Upper lobe of left lung (tissue), 6 donors: ENCODE measurements at regions not wholly inside any gene's neighbourhood (a gene's known extent, or its start where the extent isn't known, plus 50 kb on each side); places are given as distances from the start of the nearest gene placed in this dataset.

Experiments
- ATAC-seq, 2 donors: fragments of 200-7000 bp; cut with Tn5 transposase; one replicate each; pipeline ENCODE4 v1.9.1; 2022; ENCODE audit warnings: mild to moderate bottlenecking in 2 of 2, moderate library complexity in 2 of 2; ENCODE audit not compliant: low FRiP score in 2 of 2
- DNase-seq, 2 donors: peaks; one replicate each; pipeline ENCODE4 v3.0.0-alpha.2; 2019 to 2020
- H3K27ac ChIP-seq, 4 donors: fragments of 200-600 bp; sonication (generic); one replicate each; pipeline ENCODE4 v1.5.1; 2016 to 2019
- H3K27me3 ChIP-seq, 4 donors: fragments of 200-600 bp; sonication (generic); one replicate each; pipeline ENCODE4 v1.5.1; 2017 to 2019
- H3K36me3 ChIP-seq, 4 donors: fragments of 200-600 bp; sonication (generic); one replicate each; pipeline ENCODE4 v1.5.1; 2016 to 2019
- H3K4me1 ChIP-seq, 4 donors: fragments of 200-600 bp; sonication (generic); one replicate each; pipeline ENCODE4 v1.5.1; 2018 to 2019
- H3K4me3 ChIP-seq, 4 donors: fragments of 200-600 bp; sonication (generic); one replicate each; pipeline ENCODE4 v1.5.1; 2017 to 2019; ENCODE audit warnings: mild to moderate bottlenecking in 2 of 4, moderate library complexity in 1 of 4
- H3K9me3 ChIP-seq, 4 donors: fragments of 200-600 bp; sonication (generic); one replicate each; pipeline ENCODE4 v1.5.1; 2018 to 2019
- CTCF ChIP-seq, 6 experiments: fragments of 450-650 bp in 4 of 6; fragments of 200-600 bp in 2 of 6; sonication (generic) in 2 of 6; IDR thresholded peaks; one replicate each; pipeline ENCODE4 v1.5.1; 2016 to 2019; ENCODE audit warnings: antibody characterized with exemption in 6 of 6
- EP300 ChIP-seq, 4 donors: sonication (generic); formaldehyde crosslinking; IDR thresholded peaks; one replicate each; pipeline ENCODE4 v1.5.1; 2017; ENCODE audit warnings: antibody characterized with exemption in 4 of 4, control low read depth in 2 of 4
- POLR2A ChIP-seq, 4 donors: fragments of 450-650 bp; IDR thresholded peaks; one replicate each; pipeline ENCODE4 v1.5.1; 2016 to 2017; ENCODE audit warnings: antibody characterized with exemption in 4 of 4, mild to moderate bottlenecking in 2 of 4
- POLR2AphosphoS5 ChIP-seq, 2 donors: sonication (generic); formaldehyde crosslinking; IDR thresholded peaks; one replicate each; pipeline ENCODE4 v1.5.1; 2017; ENCODE audit warnings: antibody characterized with exemption in 2 of 2
- WGBS, 2 donors: methylation state at CpG; one replicate each; pipeline ENCODE4 v1.1.5; 2017 to 2018; 5-methylcytosine and 5-hydroxymethylcytosine counted together
- donor health status: DM: no; HTN: no; CAD: no; lungs with moderate emphysema.
- donor health status: DM: no; HTN: yes; CAD: no; lungs with severe emphysema.

GRCh38 chr13:89923052-89923451, 1424.4 kb upstream of the MIR17HG start:
- 80 to 84% methylated on average over 2 of the region's 2 CpGs for WGBS, 2 donors
- H3K36me3 ChIP-seq, result no peaks in the 10 kb centered on the region
- H3K27me3 ChIP-seq, result no peaks in the 10 kb centered on the region
- no peaks in the 10 kb centered on the region for H3K4me1 ChIP-seq
- ATAC-seq (no peak), DNase-seq (no peak)
- no peak for TF ChIP-seq EP300 (IDR thresholded peaks at IDR 0.05)
- TF ChIP-seq POLR2A (IDR thresholded peaks at IDR 0.05), result no peak
- TF ChIP-seq CTCF (IDR thresholded peaks at IDR 0.05), result no peak
- no peak for TF ChIP-seq POLR2AphosphoS5 (IDR thresholded peaks at IDR 0.05)
- H3K9me3 ChIP-seq, result no peaks in the 10 kb centered on the region
- no peak overlapping the region for H3K4me3 ChIP-seq
- H3K27ac ChIP-seq, result no peak overlapping the region

GRCh38 chr13:89923736-89924135, 1423.8 kb upstream of the MIR17HG start:
- H3K4me3 ChIP-seq, result no peak overlapping the region
- H3K36me3 ChIP-seq, result no peaks in the 10 kb centered on the region
- no peak for TF ChIP-seq POLR2AphosphoS5 (IDR thresholded peaks at IDR 0.05)
- TF ChIP-seq EP300 (IDR thresholded peaks at IDR 0.05), result no peak
- TF ChIP-seq CTCF (IDR thresholded peaks at IDR 0.05), result no peak
- TF ChIP-seq POLR2A (IDR thresholded peaks at IDR 0.05), result no peak
- DNase-seq (no peak), ATAC-seq (no peak)
- H3K27ac ChIP-seq, result no peak overlapping the region
- H3K27me3 ChIP-seq, result no peaks in the 10 kb centered on the region
- no peaks in the 10 kb centered on the region for H3K9me3 ChIP-seq
- 88 to 94% methylated on average over 2 of the region's 2 CpGs for WGBS, 2 donors
- no peaks in the 10 kb centered on the region for H3K4me1 ChIP-seq

DNA sequence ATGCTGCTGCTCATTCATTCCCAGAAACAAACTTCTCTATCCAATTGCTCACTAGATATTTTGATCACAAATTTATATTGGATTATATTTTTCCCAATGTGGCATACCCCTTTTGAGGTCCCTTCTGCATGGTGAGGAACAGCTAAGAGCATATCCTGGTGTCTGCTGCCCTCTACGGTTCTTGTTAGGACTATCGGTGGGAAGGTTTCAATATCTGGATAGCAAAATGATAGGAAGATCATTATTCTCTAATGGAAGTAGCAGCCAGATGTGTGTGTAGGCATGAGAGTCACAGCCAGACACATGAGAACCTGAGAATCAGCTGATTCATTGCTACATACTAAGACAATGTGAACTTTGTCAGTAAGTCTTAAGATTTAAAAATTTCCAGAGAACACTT, 1422.4 kb upstream of the MIR17HG start:
- Histone ChIP-seq H3K27me3 (no peaks in the 10 kb centered on the region), H3K9me3 (no peaks in the 10 kb centered on the region), H3K36me3 (no peaks in the 10 kb centered on the region), H3K4me1 (no peaks in the 10 kb centered on the region), H3K4me3 (no peak overlapping the region), H3K27ac (no peak overlapping the region)
- peak in 1 of 2 donors; percentile 47 for ATAC-seq
- WGBS, 2 donors, result 27 to 55% methylated on average over 2 of the region's 2 CpGs
- TF ChIP-seq POLR2AphosphoS5 (IDR thresholded peaks at IDR 0.05) (no peak), POLR2A (IDR thresholded peaks at IDR 0.05) (no peak), CTCF (IDR thresholded peaks at IDR 0.05) (no peak), EP300 (IDR thresholded peaks at IDR 0.05) (no peak)
- DNase-seq, result no peak

DNA sequence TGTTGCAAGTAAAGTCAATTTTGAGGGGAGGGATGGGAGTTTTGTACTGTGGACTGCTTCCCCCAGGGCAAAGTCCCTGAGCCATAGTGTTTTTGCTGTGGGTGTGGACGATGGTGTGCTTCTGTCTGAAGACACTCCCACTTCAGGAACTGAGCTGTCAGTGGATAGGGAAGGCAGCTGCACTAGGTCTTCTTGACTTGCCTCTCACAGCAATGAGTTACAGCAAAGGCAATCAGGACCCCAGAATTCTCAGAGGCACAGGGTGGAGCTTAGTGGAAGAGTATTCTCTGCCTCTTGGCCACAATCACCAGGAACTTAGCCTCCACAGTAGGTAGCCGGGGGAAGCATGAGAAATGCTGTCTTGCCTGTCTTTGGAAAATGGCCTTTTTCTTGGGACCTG, 1416.6 kb upstream of the MIR17HG start:
- Histone ChIP-seq H3K4me1 (no peaks in the 10 kb centered on the region), H3K9me3 (no peaks in the 10 kb centered on the region), H3K36me3 (no peaks in the 10 kb centered on the region), H3K27ac (no peak overlapping the region), H3K27me3 (no peaks in the 10 kb centered on the region), H3K4me3 (no peak overlapping the region)
- ATAC-seq (no peak), DNase-seq (no peak)
- TF ChIP-seq POLR2AphosphoS5 (IDR thresholded peaks at IDR 0.05) (no peak), EP300 (IDR thresholded peaks at IDR 0.05) (no peak), CTCF (IDR thresholded peaks at IDR 0.05) (no peak), POLR2A (IDR thresholded peaks at IDR 0.05) (no peak)
- 62 to 75% methylated on average over 2 of the region's 2 CpGs for WGBS, 2 donors

DNA sequence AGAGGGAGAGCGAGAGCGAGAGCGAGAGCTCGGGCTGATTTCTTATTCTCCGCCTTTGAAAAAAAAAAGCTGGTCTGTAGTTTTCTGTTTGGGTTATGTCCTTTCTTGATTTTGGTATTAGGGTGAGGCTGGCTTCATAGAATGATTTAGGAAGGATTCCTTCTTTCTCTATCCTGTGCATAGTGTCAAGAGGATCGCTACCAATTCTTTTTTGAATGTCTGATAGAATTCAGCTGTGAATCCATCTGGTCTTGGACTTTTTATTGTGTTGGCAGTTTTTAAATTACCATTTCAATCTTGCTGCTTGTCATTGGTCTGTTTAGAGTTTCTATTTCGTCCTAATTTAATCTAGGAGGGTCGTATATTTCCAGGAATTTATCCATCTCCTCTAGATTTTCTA, 1414.6 kb upstream of the MIR17HG start:
- Histone ChIP-seq H3K9me3 (no peaks in the 10 kb centered on the region), H3K27me3 (no peaks in the 10 kb centered on the region), H3K4me1 (no peaks in the 10 kb centered on the region), H3K27ac (no peak overlapping the region), H3K36me3 (no peaks in the 10 kb centered on the region), H3K4me3 (no peak overlapping the region)
- no peak for DNase-seq
- WGBS, 2 donors, result 85 to 88% methylated on average over 8 of the region's 8 CpGs
- TF ChIP-seq CTCF (IDR thresholded peaks at IDR 0.05) (no peak), POLR2A (IDR thresholded peaks at IDR 0.05) (no peak), POLR2AphosphoS5 (IDR thresholded peaks at IDR 0.05) (no peak), EP300 (IDR thresholded peaks at IDR 0.05) (no peak)
- ATAC-seq, result no peak
